Adrenal gland (tissue), 5 donors: ENCODE measurements at regions not wholly inside any gene's neighbourhood (a gene's known extent, or its start where the extent isn't known, plus 50 kb on each side); places are given as distances from the start of the nearest gene placed in this dataset.

Source experiments
- POLR2A ChIP-seq, 2 donors: fragments of 450-650 bp; IDR thresholded peaks; one replicate each; pipeline ENCODE4 v1.6.1; 2017; ENCODE audit warnings: antibody characterized with exemption in 2 of 2, mild to moderate bottlenecking in 2 of 2, moderate library complexity in 1 of 2
- TF ChIP-seq, protein P1 (sequence below), 6 experiments: fragments of 450-650 bp in 4 of 6; fragments of 200-600 bp in 2 of 6; sonication (generic) in 1 of 6; IDR thresholded peaks; 1 replicate in 5 of 6; 2 replicates in 1 of 6; pipeline versions ENCODE4 v1.5.1 to v1.8.0; 2016 to 2021; ENCODE audit warnings: antibody characterized with exemption in 6 of 6, mild to moderate bottlenecking in 2 of 6, moderate library complexity in 1 of 6
- donor health status: DM: no; HTN: no; CAD: no.

DNA sequence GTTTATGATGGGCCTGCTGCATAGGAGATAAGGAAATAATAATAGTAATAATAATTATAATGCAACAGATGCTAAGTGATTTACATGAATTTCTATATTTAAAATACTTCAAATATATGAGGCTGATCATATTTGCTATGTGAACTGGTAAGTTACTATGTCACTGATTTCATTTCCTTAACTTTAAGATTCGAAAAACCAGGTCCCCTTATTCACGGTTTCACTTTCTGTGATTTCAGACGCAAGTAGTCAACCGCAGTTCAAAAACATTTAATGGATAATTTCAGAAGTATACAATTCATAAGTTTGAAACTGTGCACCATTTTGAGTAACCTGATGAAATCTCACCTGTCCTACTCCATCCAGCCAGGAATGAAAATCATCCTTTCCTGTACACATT is 1697.1 kb upstream of the LRRTM1 start:
- TF ChIP-seq, protein P1, sequence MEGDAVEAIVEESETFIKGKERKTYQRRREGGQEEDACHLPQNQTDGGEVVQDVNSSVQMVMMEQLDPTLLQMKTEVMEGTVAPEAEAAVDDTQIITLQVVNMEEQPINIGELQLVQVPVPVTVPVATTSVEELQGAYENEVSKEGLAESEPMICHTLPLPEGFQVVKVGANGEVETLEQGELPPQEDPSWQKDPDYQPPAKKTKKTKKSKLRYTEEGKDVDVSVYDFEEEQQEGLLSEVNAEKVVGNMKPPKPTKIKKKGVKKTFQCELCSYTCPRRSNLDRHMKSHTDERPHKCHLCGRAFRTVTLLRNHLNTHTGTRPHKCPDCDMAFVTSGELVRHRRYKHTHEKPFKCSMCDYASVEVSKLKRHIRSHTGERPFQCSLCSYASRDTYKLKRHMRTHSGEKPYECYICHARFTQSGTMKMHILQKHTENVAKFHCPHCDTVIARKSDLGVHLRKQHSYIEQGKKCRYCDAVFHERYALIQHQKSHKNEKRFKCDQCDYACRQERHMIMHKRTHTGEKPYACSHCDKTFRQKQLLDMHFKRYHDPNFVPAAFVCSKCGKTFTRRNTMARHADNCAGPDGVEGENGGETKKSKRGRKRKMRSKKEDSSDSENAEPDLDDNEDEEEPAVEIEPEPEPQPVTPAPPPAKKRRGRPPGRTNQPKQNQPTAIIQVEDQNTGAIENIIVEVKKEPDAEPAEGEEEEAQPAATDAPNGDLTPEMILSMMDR (IDR thresholded peaks at IDR 0.05): no peak
- TF ChIP-seq POLR2A (IDR thresholded peaks at IDR 0.05): no peak
